AG04450 (cell line): ENCODE measurements at regions not wholly inside any gene's neighbourhood (a gene's known extent, or its start where the extent isn't known, plus 50 kb on each side); places are given as distances from the start of the nearest gene placed in this dataset.
A peak's percentile ranks its signal among the peaks of the same experiment; 100 is the strongest.

Experiments
- CTCF ChIA-PET: fragments of 300-600, 350-600 bp; formaldehyde crosslinking; extraction: SDS; loops from one replicate; lab custom pipeline; 2022; ENCODE audit warnings: antibody characterized with exemption, inconsistent platforms; lab: Charles Lee
- POLR2A ChIA-PET: fragments of 350-600 bp; formaldehyde crosslinking; extraction: SDS; loops from one replicate; lab custom pipeline; 2021; ENCODE audit warnings: antibody characterized with exemption, inconsistent platforms; lab: Yijun Ruan, JAX
- DNase-seq: peaks from one replicate; pipeline ENCODE4 v3.0.0-alpha.2; 2011; ENCODE audit warnings: low read depth, low spot score
- H3K27ac ChIP-seq: one replicate; pipeline ENCODE4 v1.5.1; 2012; ENCODE audit warnings: low read depth, low read length, control low read depth
- H3K27me3 ChIP-seq: one replicate; pipeline ENCODE4 v1.6.0; 2012; ENCODE audit warnings: low read length; ENCODE audit not compliant: control insufficient read depth, insufficient read depth
- H3K4me3 ChIP-seq: 2 replicates; pipeline ENCODE4 v1.5.1; 2011; ENCODE audit warnings: mild to moderate bottlenecking, low read depth, low read length, control low read depth
- H3K9me3 ChIP-seq: 2 replicates; pipeline ENCODE4 v1.5.1; 2012; ENCODE audit warnings: low read length; ENCODE audit not compliant: control insufficient read depth, insufficient read depth
- TF ChIP-seq, protein P1 (sequence below): IDR thresholded peaks from 2 replicates; pipeline ENCODE4 v1.5.1; 2011; ENCODE audit warnings: low read depth, low read length, control low read depth, inconsistent platforms

DNA sequence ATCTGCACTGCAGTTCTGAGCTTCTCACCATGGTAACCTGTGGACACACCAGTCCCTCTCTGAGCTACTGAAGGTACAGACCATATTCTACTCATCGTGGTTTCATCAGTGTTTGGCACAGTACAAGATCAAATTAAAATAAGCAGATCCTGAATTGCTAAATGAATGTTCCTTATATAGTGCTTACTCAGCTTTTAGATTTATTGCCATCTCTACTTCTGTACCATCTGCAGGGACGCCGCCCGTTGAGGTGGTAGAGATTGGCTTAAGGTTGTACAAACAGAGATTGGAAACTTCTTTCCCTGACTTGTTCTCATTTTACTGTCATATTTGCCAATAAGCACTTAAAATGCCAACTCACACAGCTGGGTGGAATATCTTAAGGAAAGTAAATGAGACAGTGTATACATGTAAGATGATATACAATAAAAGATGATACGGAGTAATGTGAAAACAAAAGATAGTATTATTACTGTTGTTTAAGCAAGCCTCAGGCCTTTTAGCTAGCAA lies 223.4 kb upstream of the FOXQ1 start:
- Histone ChIP-seq H3K4me3 (no peak overlapping the region), H3K27me3 (no peaks in the 10 kb centered on the region), H3K27ac (no peak overlapping the region), H3K9me3 (no peaks in the 10 kb centered on the region; the same call in 1 of the 2 replicates)
- TF ChIP-seq, protein P1, sequence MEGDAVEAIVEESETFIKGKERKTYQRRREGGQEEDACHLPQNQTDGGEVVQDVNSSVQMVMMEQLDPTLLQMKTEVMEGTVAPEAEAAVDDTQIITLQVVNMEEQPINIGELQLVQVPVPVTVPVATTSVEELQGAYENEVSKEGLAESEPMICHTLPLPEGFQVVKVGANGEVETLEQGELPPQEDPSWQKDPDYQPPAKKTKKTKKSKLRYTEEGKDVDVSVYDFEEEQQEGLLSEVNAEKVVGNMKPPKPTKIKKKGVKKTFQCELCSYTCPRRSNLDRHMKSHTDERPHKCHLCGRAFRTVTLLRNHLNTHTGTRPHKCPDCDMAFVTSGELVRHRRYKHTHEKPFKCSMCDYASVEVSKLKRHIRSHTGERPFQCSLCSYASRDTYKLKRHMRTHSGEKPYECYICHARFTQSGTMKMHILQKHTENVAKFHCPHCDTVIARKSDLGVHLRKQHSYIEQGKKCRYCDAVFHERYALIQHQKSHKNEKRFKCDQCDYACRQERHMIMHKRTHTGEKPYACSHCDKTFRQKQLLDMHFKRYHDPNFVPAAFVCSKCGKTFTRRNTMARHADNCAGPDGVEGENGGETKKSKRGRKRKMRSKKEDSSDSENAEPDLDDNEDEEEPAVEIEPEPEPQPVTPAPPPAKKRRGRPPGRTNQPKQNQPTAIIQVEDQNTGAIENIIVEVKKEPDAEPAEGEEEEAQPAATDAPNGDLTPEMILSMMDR: no peak
- ChIA-PET POLR2A (no interaction called here), CTCF (no interaction called here)
- no peak for DNase-seq

GRCh38 chr6:1087154-1087843 lies 224.6 kb upstream of the FOXQ1 start:
- Histone ChIP-seq H3K4me3 (no peak overlapping the region), H3K9me3 (no peaks in the 10 kb centered on the region; the same call in 1 of the 2 replicates), H3K27ac (no peak overlapping the region), H3K27me3 (no peaks in the 10 kb centered on the region)
- TF ChIP-seq, protein P1: no peak
- DNase-seq: no peak
- ChIA-PET POLR2A (no interaction called here), CTCF (no interaction called here)

GRCh38 chr6:1086446-1087153 lies 225.3 kb upstream of the FOXQ1 start:
- H3K4me3 ChIP-seq: no peak overlapping the region
- H3K27ac ChIP-seq: no peak overlapping the region
- H3K27me3 ChIP-seq: no peaks in the 10 kb centered on the region
- H3K9me3 ChIP-seq: no peaks in the 10 kb centered on the region; the same call in 1 of the 2 replicates
- TF ChIP-seq, protein P1: no peak
- POLR2A ChIA-PET: no interaction called here
- no peak for DNase-seq
- CTCF ChIA-PET: no interaction called here

DNA sequence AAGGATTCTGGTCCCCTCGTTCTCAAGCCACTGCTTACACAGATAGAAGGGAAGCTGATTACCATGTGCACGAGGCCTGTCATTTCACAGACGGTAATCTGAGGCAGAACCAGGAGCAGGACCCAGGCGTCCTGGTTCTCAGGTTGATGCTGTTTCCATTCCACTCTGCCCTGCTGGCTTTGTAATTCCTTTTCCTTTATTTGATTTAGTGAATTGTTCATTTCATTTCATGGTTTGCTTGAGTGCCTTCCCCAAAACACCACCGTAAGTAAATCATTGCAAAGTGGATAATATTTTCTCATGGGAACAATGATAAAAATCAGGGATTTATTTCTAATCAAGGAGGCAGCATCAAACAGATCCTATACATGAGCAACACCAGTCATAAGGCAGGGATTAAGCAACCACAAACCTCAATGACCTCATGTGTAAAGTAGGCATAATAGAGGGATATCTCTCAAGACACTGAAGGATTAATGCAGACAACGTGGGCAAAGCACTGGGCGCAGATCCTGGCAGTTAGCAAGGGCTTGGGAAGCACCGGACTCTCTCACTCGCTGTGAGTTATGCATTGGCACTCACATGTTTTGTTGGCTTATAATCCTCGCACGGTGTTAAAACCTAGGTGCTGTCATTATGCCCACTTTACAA lies 229.5 kb upstream of the FOXQ1 start:
- no peak overlapping the region for H3K4me3 ChIP-seq
- ChIA-PET CTCF (no interaction called here), POLR2A (no interaction called here)
- peaks cover 6% of the 10 kb centered on the region for H3K27me3 ChIP-seq
- TF ChIP-seq, protein P1: no peak
- H3K9me3 ChIP-seq: peaks cover 5% of the 10 kb centered on the region; the same call in 1 of the 2 replicates
- H3K27ac ChIP-seq: peak overlapping the region; percentile 33
- DNase-seq: peak; percentile 46
